Motor neuron (in vitro differentiated cells): ENCODE measurements at regions not wholly inside any gene's neighbourhood (a gene's known extent, or its start where the extent isn't known, plus 50 kb on each side); places are given as distances from the start of the nearest gene placed in this dataset.

Experiments
- ATAC-seq, 8 experiments: fragments of 200-7000 bp; cut with Tn5 transposase; replicated peaks in 6 of 8; 2 replicates each; pipeline ENCODE4 v1.8.0; 2021; ENCODE audit warnings: mild to moderate bottlenecking in 8 of 8, moderate library complexity in 8 of 8
- H3K27ac ChIP-seq, 2 donors: fragments of 250-450 bp; sonication (Bioruptor Pico); 2 replicates each; pipeline ENCODE4 v1.9.0; 2021; ENCODE audit warnings: antibody characterized with exemption in 2 of 2, mild to moderate bottlenecking in 2 of 2, moderate library complexity in 1 of 2
- H3K4me1 ChIP-seq, 2 donors: fragments of 250-450 bp; sonication (Bioruptor Pico); replicated peaks in 1 of 2; 2 replicates each; pipeline ENCODE4 v1.6.1; 2021; ENCODE audit warnings: antibody characterized with exemption in 2 of 2, mild to moderate bottlenecking in 2 of 2, moderate library complexity in 1 of 2
- H3K4me3 ChIP-seq, 5 donors: fragments of 250-450 bp; sonication (Bioruptor Pico); 2 replicates each; pipeline ENCODE4 v1.9.0; 2021; ENCODE audit warnings: antibody characterized with exemption in 5 of 5, mild to moderate bottlenecking in 5 of 5, moderate library complexity in 4 of 5
- WGBS, 10 experiments: fragments of 450-650 bp; shearing (Covaris generic); methylation state at CpG; one replicate each; pipeline ENCODE4 v1.0.0; 2022; 5-methylcytosine and 5-hydroxymethylcytosine counted together
- in situ Hi-C, 9 experiments: fragments of 400-800 bp; cut with MboI; loops; one replicate each; pipeline ENCODE4 v1.15.0; 2021; ENCODE audit warnings: low sequenced_read_pairs in 9 of 9, low pct_unique_long_range_greater_than_20kb in 2 of 9; ENCODE audit not compliant: unreplicated experiment in 9 of 9

- in situ Hi-C loops, result loop anchor here in 1 of 9 experiments (10.0 kb wide), 1 partner anchor 125 kb away; no protein-coding TSS in a partner anchor
- WGBS, 10 experiments, result 0 to 84% (median 64%) methylated on average over 1 to 2 of the region's 2 CpGs; no CpG with 5 or more reads in 2 of the 10 experiments
- H3K4me3 ChIP-seq, result no peak overlapping the region
- no peak for ATAC-seq
- no peaks in the 10 kb centered on the region for H3K4me1 ChIP-seq
- no peak overlapping the region for H3K27ac ChIP-seq
These were observed 234.3 kb upstream of the CYRIA start for GRCh38 chr2:16899958-16900357.

DNA sequence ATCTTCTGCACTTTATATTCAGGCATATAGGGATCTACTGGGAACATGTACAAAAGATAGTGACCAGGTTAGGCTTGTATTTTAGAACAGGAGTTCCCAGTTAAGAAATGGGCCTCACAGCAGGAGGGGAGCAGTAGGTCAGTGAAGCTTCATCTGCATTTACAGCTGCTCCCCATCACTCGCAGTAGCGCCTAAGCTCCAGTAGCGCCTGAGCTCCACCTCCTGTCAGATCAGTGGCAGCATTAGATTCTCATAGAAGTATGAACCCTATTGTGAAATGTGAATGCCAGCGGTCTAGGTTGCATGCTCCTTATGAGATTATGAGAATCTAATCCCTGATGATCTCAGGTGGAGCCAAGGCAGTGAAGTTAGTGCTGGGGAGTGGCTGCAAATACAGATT lies 224.4 kb upstream of the CYRIA start:
- ATAC-seq, result peak in 2 of 8 experiments; percentile 26 to 27
- H3K4me3 ChIP-seq, result no peak overlapping the region
- 0 to 100% (median 54%) methylated on average over 1 to 4 of the region's 4 CpGs; no CpG with 5 or more reads in 3 of the 10 experiments for WGBS, 10 experiments
- H3K4me1 ChIP-seq, result no peaks in the 10 kb centered on the region
- H3K27ac ChIP-seq, result no peak overlapping the region
- in situ Hi-C loops, result no loop called here

GRCh38 chr2:16885027-16885426 lies 219.4 kb upstream of the CYRIA start:
- in situ Hi-C loops, result no loop called here
- ATAC-seq, result no peak

GRCh38 chr2:16882706-16883105 lies 217.1 kb upstream of the CYRIA start:
- WGBS, 10 experiments, result 0 to 83% (median 20%) methylated on average over 1 to 3 of the region's 3 CpGs; no CpG with 5 or more reads in 2 of the 10 experiments
- Histone ChIP-seq H3K4me3 (no peak overlapping the region), H3K4me1 (no peaks in the 10 kb centered on the region), H3K27ac (no peak overlapping the region)
- ATAC-seq, result peak in 1 of 8 experiments; percentile 43
- in situ Hi-C loops, result no loop called here

More at GRCh38 chr2:16885027-16885426, 219.4 kb upstream of the CYRIA start:
- Histone ChIP-seq H3K4me3 (no peak overlapping the region), H3K27ac (no peak overlapping the region), H3K4me1 (no peaks in the 10 kb centered on the region)
- 88 to 100% methylated on average over 1 of the region's 1 CpG; no CpG with 5 or more reads in 8 of the 10 experiments for whole genome bisulfite sequencing, 10 experiments

DNA sequence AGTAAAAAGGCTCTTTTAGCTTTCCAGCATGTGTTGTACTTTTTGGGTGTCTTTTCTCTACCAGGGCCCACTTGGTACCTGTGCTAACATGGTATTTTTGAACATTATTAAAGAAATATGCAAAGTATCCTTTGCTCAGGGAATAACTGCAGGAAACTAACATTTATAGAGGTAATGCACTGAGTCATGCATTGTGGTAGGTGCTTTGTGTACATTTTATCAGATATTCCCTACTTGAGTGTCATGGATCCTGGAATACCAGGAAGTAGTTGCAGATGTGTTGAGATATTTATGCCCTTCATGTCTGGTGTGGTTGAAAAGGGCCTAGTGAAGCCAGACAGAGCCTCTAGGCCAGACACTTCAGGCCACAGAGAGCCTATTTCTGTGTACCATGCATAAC lies 215.5 kb upstream of the CYRIA start:
- no peak for ATAC-seq
- in situ Hi-C loops, result no loop called here
- H3K4me1 ChIP-seq, result no peaks in the 10 kb centered on the region
- H3K27ac ChIP-seq, result no peak overlapping the region
- H3K4me3 ChIP-seq, result no peak overlapping the region

- H3K4me3 ChIP-seq, result no peak overlapping the region
- no peak overlapping the region for H3K27ac ChIP-seq
- peaks cover 3 to 8% of the 10 kb centered on the region in 2 donors for H3K4me1 ChIP-seq
- WGBS, 10 experiments, result 0 to 90% (median 64%) methylated on average over 1 to 2 of the region's 2 CpGs; no CpG with 5 or more reads in 1 of the 10 experiments
- in situ Hi-C loops, result no loop called here
- no peak for ATAC-seq
These were observed 205.8 kb upstream of the CYRIA start for GRCh38 chr2:16871411-16871810.

GRCh38 chr2:16870491-16871076 lies 204.9 kb upstream of the CYRIA start:
- WGBS, 10 experiments, result 34 to 100% (median 86%) methylated on average over 1 to 5 of the region's 5 CpGs
- no peak overlapping the region for H3K27ac ChIP-seq

DNA sequence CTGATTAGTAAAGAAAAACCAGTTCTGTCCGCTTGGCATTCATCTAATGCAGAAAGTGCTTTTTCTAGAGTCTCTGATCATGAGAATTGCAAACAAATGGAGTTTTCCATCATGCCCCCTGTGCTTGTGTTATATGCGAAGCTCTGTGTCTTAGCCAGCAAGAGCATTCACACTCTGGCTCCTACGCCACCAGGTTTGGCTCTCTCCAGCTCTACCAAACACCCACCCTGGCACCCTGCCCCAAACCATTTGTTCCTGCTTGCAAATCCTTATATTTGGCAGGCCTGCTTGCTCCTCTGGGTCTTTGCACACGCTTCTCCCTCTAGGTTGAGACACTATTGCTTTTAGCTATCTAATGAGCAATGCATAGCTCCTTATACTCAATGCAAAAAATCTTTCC lies 204.1 kb upstream of the CYRIA start:
- peak in 1 of 8 experiments; percentile 21 for ATAC-seq
- H3K4me3 ChIP-seq, result no peak overlapping the region
- in situ Hi-C loops, result no loop called here
- WGBS, 10 experiments, result 17 to 96% (median 55%) methylated on average over 1 to 4 of the region's 4 CpGs; no CpG with 5 or more reads in 2 of the 10 experiments
- peaks cover 3 to 8% of the 10 kb centered on the region in 2 donors for H3K4me1 ChIP-seq
- peak overlapping the region in 1 of 2 donors; percentile 34 for H3K27ac ChIP-seq

More at GRCh38 chr2:16870491-16871076, 204.9 kb upstream of the CYRIA start:
- Histone ChIP-seq H3K4me1 (peaks cover 3 to 8% of the 10 kb centered on the region in 2 donors), H3K4me3 (no peak overlapping the region)
- no peak for ATAC-seq
- in situ Hi-C loops, result no loop called here

- Histone ChIP-seq H3K27ac (no peak overlapping the region), H3K4me1 (no peaks in the 10 kb centered on the region), H3K4me3 (no peak overlapping the region)
- in situ Hi-C loops, result no loop called here
- ATAC-seq, result no peak
- 0 to 83% (median 73%) methylated on average over 3 to 6 of the region's 6 CpGs; no CpG with 5 or more reads in 1 of the 10 experiments for WGBS, 10 experiments
These were observed 196.8 kb upstream of the CYRIA start for GRCh38 chr2:16862471-16862870.

DNA sequence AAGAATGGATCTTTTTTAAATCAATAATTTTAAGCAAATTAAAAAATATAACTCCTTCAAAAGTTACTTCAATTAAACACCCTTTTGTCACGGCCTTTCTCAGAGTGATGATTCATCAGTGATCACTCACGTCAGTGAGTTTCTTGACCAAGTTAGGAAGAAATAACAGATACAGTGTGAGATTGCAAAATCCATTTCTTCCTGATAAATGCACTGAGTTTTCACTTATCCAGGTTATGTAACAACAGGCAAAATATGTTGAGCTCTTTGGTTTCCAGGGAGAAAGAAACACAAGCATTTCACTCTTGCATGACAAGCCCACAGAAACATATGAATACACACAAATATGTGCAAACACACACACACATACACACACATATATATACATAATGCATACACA lies 195.9 kb upstream of the CYRIA start:
- Histone ChIP-seq H3K4me3 (no peak overlapping the region), H3K27ac (no peak overlapping the region), H3K4me1 (no peaks in the 10 kb centered on the region)
- in situ Hi-C loops, result no loop called here
- 0 to 100% (median 43%) methylated on average over 2 of the region's 2 CpGs; no CpG with 5 or more reads in 2 of the 10 experiments for WGBS, 10 experiments
- no peak for ATAC-seq

DNA sequence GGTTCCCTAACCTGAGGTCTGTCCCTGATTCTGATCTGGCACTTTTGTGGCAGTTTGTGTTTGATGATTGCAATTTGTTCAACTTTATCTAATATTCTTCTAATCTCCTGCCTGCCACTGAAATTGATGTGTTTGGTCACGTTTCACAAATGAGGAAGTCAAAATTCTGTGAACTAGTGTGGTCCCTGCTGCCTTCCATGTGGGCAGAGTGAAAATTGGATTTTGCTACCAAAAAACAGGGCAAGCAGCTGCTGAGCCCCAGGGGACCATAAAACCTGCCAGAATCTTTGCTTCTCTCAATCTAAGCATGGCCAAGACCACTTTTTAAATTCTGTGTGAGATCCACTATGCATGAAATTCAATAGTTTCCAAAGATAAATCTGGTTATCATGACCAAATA lies 195.5 kb upstream of the CYRIA start:
- ATAC-seq, result no peak

DNA sequence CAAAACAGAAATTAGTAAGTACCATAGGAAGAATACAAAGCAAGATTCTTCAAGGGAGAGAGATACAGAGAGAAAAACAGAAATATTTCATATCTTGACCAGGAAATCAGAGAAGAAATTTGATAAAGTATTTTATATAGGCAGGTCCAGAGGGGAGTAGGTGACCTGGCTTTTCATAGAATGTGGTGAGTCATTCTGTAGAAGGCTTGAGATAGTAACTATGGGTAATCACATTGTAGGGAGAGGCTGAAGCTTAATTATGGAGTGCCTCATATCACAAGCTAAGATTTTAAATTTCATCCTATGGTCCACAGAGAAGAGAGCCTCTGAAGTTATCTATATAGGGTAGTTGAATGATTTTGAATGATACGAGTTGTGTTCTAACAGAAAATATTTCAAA lies 195.0 kb upstream of the CYRIA start:
- Histone ChIP-seq H3K4me1 (no peaks in the 10 kb centered on the region), H3K27ac (no peak overlapping the region), H3K4me3 (no peak overlapping the region)
- in situ Hi-C loops, result no loop called here
- peak in 1 of 8 experiments; percentile 41 for ATAC-seq
- WGBS, 10 experiments, result 0 to 100% (median 80%) methylated on average over 1 of the region's 1 CpG; no CpG with 5 or more reads in 1 of the 10 experiments

More for the DNA sequence above, 195.5 kb upstream of the CYRIA start:
- H3K27ac ChIP-seq, result no peak overlapping the region
- no peaks in the 10 kb centered on the region for H3K4me1 ChIP-seq
- in situ Hi-C loops, result no loop called here
- 0 to 71% (median 0%) methylated on average over 1 of the region's 1 CpG; no CpG with 5 or more reads in 3 of the 10 experiments for WGBS, 10 experiments
- H3K4me3 ChIP-seq, result no peak overlapping the region

GRCh38 chr2:16855183-16855582 lies 189.5 kb upstream of the CYRIA start:
- ATAC-seq, result no peak
- Histone ChIP-seq H3K27ac (no peak overlapping the region), H3K4me1 (no peaks in the 10 kb centered on the region), H3K4me3 (no peak overlapping the region)
- 90 to 94% (median 92%) methylated on average over 2 to 10 of the region's 22 CpGs; no CpG with 5 or more reads in 7 of the 10 experiments for WGBS, 10 experiments
- in situ Hi-C loops, result no loop called here

GRCh38 chr2:16853088-16853487 lies 187.5 kb upstream of the CYRIA start:
- H3K27ac ChIP-seq, result no peak overlapping the region
- H3K4me1 ChIP-seq, result no peaks in the 10 kb centered on the region
- WGBS, 10 experiments, result 6 to 100% (median 69%) methylated on average over 1 to 4 of the region's 4 CpGs; no CpG with 5 or more reads in 2 of the 10 experiments
- H3K4me3 ChIP-seq, result no peak overlapping the region
- in situ Hi-C loops, result no loop called here
- ATAC-seq, result no peak
